GM18498 (cell line): ENCODE measurements at regions not wholly inside any gene's neighbourhood (a gene's known extent, or its start where the extent isn't known, plus 50 kb on each side); places are given as distances from the start of the nearest gene placed in this dataset.

ENCODE experiments used
- ATAC-seq: cut with Tn5 transposase; IDR thresholded peaks from one replicate; pipeline ENCODE4 v1.9.1; 2021; ENCODE audit warnings: mild to moderate bottlenecking, moderate library complexity; ENCODE audit not compliant: unreplicated experiment

DNA sequence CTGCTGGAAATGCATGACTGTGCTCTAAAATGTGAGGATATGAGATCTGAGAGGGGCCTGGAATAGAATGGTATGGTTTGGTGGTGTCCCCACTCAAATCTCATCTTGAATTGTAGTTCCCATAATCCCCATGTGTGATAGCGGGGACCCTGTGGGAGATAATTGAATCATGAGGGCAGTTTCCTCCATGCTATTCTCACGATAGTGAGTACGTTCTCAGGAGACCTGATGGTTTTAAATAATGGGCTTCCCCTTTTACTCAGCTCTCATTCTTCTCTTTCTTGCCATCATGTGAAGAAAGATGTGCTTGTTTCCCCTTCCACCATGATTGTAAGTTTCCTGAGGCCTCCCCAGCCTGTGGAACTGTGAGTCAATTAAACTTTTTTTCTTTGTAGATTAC lies 133.6 kb upstream of the ADAMTS16 start:
- no peak for ATAC-seq

DNA sequence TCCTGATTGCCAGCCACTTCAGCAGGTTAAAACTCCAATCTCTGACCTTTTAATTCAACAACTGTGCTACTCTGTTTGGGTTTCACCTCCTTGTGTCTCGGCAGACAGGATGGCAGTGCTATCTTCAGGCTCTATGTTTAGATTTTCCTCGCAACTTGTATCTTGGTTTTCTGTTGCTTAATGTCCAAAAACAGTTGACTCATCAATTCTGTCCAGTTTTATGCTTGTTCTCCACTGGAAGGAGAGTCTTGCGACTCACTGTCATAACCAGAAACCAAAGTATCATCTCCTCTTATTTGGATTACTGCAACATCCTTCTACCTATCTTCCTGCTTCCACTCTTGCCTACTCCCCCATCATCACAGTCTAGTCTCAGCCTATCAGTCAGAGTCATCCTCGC lies 130.9 kb upstream of the ADAMTS16 start:
- no peak for ATAC-seq

DNA sequence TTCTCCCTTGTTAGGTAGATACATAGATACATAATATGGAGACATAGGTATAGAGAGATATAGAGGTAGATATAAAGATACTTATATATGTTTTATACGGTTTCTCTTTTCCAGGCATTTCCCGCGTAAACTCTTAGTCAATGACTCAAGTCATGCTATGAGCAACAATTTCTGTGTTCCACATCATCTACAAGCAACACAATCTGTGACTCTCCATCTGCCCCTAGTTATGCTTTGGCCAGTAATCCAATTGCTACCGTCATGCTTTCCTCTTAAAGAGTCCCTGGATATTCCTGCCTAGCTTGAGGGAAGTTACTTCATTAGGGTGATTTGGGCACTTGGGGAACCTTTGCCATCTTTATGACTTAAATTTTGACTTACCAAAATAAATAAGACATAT lies 129.0 kb upstream of the ADAMTS16 start:
- no peak for ATAC-seq

DNA sequence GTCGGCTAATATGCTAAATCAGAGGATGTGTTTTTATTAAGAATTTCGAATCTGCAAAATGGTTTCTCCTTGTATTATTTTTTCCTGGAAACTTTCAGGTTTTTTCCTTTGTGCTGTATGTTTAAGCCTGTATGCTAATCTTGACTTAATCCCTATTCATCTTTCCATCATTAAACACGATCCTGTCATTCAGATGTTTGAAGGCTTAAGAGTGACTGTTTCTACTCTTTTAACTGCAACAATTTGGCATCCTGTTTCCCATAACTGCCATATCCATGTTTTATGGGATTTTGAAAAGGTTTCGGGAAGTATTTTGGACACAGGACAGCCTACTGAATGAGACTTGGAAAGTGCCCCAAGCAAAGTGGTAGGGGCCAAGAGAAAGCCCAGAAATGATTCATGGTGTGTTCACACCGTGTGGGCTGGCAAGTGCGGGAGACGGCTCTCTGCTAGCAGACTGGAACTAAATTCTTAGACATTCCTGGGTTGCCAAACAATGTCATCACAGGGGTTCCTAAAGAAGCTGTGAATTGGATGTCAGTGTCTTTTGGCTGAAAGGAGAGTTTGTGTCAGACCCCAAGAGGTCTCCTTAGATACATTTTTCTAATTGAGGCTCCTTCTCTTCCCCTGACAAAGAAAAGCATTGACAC lies 125.4 kb upstream of the ADAMTS16 start:
- no peak for ATAC-seq

DNA sequence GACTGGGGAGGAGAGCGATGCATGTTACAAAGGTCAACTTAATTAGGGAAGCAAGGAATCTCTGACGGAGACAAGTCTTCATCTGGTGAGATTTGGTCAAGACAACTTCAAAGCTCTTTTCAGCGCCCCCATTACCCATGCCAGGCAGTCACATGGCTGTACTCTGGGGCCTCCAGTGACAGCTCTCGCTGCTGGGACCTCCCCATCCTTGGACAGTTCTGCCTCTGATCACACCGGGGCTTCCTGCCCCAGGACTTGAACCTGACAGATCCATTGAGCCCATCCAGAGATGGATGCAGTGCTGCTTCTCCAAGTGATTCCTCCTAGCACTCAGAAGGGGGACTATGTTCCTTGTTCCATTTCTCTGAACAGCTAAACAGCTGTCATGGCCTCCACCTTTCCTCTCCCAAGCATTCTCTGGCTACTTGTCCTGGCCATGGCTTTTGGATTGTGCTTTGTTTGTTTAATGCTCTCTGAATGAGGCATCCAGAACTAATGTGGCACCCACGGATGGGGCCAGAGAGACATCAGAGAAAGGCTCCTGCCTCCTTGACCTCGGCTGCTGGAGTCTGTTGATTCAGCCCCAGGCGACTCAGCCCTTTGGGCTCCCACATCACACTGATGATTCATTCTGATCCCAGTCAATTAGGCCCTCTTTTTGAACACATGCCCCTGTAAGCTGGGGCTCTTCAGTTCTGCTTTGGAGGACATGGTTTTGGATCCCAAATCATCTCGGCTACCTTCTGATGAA lies 122.1 kb upstream of the ADAMTS16 start:
- ATAC-seq = peak; percentile 31

DNA sequence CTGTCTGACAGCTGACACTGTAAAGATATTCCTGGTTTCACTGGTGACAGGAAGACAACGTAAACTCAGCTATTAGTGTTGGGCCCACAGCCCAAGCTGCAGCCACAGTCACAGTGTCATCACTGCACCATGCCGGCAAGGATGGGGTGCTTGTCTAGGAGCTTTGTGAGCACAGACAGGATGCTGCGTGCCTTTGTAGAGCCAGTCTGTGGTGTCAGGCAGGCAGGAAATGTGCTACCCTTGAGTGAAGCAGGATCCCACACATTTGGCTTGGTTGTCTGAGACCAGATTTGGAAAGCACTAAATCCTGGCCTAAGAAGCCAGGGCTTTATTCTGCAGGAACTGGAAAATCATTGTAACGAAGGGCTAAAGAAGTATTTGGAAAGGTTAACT lies 121.6 kb upstream of the ADAMTS16 start:
- peak; percentile 41 for ATAC-seq

DNA sequence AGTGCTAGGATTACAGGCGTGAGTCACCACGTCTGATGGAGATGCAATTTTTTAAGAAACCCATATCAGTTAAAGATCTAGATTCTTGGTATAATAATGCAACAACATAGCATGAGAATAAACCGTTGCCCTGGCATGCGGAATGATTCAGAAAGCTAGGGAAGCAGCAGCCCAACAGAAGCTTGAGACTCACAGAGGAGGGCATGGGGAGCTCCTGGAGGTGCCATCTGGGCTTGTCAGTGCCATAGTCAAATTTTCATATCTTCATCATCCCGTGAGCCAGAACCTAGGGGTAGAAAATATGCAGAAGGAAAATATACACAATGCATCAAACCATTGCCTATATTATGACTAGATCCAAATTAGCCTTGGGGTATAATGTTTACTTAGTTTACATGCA lies 118.7 kb upstream of the ADAMTS16 start:
- ATAC-seq = no peak

DNA sequence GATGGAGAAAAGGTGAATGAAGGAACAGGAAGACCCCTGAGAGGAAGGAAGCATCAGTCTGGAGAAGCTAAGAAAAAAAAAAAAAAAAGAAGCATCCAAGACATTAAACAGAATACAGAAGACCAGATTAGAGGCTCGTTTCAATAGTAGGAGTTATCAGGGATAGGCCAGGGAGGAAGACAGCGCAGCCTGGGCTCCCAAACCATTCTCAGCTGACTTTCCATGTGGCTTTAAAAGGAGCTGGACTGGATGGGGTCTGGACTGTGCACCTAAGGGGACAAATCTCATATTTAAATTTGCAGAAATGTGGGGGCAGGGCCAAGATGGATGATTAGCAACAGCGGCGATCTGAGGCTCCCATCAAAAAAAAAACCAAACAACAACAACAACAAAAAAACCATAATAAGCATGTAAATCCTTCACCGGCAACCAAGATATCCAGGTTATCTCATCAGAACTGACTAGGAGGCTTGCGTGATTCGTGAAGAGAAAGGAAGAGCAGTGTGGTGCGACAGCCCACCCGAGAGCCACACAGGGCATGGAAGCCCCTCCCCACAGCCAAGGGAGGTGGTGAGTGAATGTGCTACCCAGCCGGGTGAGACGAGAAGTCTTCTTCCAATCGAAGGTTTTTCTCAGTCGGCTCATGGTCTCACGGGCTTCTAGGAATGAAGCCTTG lies 114.9 kb upstream of the ADAMTS16 start:
- ATAC-seq = no peak

DNA sequence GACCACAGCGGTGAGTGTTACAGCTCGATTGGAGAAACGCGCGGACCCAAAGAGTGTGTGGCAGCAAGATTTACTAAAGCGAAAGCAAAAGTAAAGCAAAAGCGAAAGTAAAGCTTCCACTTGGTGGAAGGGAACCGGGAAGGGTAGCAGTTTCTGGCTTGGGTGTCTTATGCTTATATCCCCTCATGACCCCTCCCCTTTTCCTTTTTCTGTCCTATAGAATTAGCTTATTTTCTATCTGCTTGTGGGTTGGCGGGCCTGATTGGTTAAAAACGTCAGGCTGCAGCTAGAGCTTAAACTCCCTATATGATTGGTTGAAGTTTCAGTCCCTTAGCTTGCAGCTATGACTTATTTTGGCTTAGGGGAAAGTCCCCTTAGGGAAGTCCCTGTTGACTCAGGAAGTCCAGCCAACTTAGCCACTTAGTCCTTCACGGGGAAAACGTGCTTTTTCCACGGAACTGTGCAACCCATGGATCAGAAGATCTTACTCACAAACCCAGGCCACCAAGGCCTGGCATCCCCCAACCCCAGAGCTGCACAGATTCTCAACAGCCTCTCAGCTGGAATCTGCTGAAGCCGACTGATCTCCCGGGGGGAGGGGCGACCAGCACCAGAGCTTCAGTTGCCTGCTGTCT lies 114.2 kb upstream of the ADAMTS16 start:
- ATAC-seq = no peak

DNA sequence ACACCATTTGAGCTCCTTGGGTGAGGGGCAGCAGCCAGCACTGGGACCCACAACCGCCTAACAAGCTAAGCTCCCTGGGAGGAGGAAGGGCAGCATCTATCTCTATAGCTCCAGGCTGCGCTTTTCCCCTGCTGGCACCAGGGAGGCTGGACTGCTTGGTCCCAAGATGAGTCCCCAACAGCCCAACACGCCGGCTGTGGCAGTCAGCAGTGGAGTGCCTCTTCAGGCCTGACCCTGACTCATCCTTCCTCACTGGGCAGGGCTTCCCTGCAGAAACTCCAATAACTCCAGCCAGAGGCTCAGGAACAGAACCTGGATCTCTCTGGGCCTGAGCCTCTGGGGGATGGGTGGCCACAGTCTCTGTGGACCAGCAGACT lies 113.7 kb upstream of the ADAMTS16 start:
- no peak for ATAC-seq

DNA sequence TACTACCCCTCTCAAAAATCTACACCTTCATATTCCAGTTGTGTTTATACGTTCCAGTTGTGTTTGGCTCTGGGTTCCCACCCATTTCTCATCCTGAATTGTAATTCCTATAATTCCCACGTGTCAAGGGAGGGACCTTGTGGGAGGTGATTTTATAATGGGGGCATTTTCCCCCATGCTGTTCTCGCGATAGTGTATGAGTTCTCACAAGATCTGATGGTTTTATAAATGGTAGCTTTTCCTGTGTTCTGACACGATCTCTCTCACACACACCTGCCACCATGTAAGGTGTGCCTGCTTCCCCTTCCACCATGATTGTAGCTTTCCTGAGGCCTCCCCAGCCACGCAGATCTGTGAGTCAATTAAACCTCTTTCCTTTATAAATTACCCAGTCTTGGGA lies 108.5 kb upstream of the ADAMTS16 start:
- no peak for ATAC-seq

DNA sequence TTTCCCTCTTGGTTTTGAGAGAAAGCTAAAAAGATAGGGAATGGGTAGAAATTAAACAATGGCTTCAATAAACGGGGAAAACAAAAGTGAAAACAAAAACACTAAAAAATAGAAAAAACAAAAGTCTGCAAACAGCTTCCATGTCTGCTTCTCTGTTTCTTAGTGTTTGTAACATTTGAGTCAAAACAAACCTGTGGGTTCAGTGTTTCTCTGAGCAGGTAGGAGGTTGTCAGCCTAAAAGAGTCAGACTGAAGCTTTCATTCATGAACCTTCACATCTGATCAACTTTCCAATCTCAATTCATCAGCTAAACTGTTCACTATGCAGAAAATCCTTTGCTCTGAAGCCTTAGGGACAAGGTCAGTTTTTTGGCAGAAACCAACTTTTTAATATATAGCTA lies 102.5 kb upstream of the ADAMTS16 start:
- peak; percentile 62 for ATAC-seq

DNA sequence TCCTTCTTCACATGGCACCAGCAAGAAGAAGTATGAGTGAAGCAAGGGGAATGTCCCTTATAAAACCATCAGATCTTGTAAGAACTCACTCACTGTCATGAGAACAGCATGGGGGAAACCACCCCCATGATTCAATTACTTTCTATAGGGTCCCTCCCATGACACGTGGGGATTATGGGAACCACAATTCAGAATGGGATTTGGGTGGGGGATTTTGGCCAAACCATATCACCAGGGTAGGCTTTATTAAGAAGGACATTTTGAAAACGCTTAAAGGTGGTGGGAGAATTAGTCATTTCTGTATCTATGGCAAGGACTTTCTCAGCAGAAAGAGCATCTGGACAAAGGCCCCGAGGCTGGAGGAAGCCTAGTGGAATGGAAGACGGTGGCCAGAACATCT lies 100.2 kb upstream of the ADAMTS16 start:
- peak; percentile 39 for ATAC-seq

DNA sequence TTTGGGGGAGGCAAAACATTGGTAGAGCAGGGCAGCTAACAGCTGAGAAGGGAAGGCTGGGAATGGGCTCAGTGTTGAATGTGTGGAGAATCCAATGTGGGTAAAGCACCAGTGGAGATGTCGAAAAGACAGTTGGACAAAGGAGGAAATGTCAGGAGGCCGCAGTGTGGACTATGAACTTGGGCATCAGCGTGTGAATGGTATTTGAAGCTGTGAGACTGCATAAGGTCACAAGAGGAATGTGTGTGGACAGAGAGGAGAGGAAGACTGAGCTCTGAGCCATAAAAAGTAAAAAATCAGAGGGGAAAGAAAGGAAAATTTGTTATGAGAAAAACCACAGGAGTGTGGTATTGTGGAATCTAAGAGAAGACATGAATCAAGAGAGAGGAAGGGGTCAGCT lies 99.4 kb upstream of the ADAMTS16 start:
- no peak for ATAC-seq

DNA sequence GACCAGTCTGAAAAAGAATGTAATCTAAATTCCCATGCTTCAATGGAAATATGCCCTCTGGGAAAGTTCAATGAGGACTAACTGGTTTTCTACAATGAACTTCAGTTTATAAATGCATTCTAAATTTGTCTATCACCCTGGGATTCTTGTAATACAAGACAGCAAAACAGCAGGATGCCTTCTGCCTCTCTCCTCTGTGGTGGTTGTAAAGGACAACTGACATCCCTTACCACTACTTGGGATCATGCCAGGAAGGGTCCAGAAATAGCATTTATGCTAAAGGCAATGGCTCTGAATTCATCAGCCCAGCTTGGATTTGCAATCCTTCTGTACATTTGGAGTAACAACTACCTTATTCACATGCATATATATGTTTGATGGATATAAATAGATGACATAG lies 97.3 kb upstream of the ADAMTS16 start:
- ATAC-seq = no peak

DNA sequence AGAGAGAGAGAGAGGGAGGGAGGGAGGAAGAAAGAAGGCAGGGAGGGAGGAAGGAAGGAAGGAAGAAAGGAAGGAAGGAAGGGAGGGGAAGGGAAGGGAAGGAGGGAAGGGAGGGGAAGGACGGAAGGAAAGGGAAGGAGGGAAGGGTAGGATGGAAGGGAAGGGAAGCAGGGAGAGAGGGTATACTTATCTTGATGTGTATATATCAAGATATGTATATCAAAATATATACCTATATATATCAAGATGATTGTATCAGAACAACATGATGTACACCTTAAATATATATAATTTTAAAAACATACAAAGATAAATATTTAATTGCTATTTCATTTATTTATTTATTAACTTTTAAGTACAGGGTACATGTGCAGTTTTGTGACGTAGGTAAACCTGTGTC lies 96.8 kb upstream of the ADAMTS16 start:
- ATAC-seq = no peak

DNA sequence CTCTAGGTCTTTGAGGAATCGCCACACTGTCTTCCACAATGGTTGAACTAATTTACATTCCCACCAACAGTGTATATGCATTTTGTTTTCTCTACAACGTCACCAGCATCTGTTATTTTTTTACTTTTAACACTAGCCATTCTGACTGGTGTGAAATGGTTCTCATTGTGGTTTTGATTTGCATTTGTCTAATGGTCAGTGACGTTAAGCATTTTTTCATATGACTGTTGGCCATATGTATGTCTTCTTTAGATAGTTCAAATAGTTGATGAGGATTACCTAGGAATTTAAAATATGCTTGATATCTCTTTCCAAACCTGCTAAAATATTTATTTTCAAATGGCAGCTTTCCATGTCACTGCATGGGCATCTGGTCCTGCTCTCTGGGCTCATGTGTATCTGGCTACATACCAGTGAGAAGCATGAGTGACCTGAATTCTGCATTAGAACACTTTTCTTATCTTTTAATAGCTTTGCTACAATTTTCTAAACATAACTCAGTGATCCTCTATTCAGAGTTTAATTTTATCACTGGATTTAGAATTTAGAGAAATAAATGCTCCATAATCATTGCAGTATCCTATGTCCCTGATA lies 95.8 kb upstream of the ADAMTS16 start:
- ATAC-seq = no peak

DNA sequence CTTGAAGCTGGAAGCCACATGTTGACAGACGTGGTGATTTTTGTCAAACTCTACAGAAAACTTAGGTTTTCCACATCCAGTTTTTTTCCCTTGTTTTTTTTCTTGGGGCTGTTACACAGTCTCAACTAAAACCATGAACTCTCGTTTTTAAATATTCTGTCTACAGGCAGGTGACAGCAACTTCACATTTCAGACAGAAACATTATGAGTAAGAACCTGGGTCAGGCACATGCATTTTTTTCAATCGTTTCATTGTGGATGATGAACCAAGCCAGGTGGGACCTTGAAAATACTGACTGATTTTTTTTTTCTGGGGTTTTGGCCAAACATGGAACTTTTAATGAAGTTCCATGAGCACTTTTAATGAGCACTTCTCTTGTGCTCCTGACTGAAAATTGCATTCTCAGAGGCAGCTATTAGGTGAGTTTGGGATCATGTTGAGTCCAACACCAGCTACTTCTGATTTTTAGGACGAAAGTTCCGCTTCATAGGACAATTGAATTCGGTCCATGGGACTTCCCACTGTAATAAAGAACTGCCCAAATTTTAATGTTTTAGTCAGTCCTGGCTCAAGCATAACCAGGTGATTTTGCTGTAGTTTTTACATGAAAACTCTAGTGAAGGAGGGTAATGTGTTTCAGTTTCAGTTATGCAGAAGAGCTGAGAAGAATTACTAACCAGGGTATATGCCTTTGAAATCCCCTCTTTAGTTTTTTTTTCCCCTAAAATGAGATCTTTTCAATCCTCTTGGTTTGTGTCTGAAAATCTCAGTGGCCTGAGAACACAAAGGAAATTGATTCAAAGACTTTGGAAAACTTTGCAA lies 93.2 kb upstream of the ADAMTS16 start:
- peak; percentile 92 for ATAC-seq

DNA sequence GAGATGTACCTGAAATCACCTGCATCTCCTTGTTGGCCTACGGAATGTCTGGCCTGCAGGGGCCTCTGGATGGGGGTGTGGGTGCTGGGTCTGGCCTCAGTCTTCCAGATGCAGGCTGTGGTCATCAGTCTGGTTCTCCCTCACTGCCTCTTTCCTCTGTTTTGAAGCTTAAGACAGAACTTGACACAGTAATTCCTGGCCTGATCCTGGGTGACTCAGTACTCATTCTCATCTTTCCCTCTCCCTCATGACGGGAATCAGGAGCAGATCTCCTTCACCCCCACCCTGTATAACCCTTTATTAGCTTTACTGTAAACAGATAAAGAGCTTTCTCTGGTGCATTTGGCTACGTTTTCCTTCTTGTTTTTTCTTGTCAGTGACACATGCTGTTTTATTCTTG lies 89.3 kb upstream of the ADAMTS16 start:
- ATAC-seq = no peak

DNA sequence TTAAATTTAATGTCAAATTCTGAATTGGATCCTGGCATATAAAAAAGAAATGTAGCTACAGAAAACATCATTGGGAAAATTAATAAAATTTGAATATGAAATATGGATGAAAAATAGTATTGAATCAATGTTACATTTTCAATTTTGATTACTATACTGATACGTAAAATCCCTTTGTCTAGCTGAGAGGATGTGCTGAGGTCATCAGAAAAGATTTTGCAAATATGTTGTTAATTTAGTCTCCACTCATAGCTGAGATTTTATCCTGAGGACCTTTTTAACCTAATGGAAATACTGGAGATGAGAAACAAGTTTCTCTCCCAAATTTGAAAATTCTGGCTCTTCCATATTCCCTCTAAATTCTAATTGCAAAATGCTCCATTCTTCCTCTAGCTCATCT lies 84.4 kb upstream of the ADAMTS16 start:
- ATAC-seq = no peak

DNA sequence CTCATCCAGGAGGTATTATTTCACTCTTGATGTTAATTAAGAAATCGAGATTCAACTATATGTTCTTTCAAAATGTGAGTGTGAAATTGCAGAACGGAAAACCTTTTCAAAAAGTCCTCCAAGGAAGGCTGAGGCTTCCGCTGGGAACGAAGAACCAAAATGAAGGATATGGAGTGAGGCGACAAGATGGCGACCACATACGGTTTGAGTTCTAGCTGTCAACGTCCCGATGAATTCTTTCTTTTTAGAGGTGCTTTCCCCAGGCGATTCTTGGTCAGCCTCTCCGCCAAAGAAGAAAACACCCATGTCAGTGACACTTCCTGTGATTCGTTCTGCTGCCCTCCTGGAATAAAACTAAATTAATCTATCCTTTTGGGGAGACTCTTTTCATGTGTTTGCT lies 78.3 kb upstream of the ADAMTS16 start:
- ATAC-seq = no peak
